ENCODE measurements at regions not wholly inside any gene's neighbourhood (a gene's known extent, or its start where the extent isn't known, plus 50 kb on each side); places are given as distances from the start of the nearest gene placed in this dataset.

DNA sequence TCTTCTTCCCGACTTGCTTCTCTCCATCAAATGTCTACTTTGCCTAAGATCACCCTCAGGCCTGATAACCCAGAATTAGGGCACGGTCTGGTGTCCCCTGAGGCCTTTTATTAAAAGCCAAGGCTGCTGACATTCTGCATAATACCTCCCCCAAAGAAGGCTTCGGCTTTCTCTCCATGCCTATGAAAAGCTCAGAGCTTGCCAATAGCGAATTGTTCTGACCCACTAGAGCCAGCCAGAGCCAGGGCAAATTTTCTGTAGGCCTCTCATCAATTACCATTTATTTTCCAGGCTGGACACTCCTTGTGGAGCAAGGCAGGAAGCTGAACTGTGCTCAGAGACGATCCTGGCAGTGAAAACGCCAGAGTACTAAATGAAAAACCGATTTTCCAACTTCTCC lies 64.3 kb upstream of the ADRB1 start (continued):
- TF ChIP-seq, protein P1, sequence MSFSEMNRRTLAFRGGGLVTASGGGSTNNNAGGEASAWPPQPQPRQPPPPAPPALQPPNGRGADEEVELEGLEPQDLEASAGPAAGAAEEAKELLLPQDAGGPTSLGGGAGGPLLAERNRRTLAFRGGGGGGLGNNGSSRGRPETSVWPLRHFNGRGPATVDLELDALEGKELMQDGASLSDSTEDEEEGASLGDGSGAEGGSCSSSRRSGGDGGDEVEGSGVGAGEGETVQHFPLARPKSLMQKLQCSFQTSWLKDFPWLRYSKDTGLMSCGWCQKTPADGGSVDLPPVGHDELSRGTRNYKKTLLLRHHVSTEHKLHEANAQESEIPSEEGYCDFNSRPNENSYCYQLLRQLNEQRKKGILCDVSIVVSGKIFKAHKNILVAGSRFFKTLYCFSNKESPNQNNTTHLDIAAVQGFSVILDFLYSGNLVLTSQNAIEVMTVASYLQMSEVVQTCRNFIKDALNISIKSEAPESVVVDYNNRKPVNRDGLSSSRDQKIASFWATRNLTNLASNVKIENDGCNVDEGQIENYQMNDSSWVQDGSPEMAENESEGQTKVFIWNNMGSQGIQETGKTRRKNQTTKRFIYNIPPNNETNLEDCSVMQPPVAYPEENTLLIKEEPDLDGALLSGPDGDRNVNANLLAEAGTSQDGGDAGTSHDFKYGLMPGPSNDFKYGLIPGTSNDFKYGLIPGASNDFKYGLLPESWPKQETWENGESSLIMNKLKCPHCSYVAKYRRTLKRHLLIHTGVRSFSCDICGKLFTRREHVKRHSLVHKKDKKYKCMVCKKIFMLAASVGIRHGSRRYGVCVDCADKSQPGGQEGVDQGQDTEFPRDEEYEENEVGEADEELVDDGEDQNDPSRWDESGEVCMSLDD (CRISPR knock-in tag; IDR thresholded peaks at IDR 0.05; ENCODE audit: borderline replicate concordance) = no peak
- TF ChIP-seq YEATS4 (CRISPR knock-in tag; IDR thresholded peaks at IDR 0.05; ENCODE audit: borderline replicate concordance) (no peak), ZNF543 (CRISPR knock-in tag; IDR thresholded peaks at IDR 0.05) (no peak), ZNF12 (CRISPR knock-in tag; IDR thresholded peaks at IDR 0.05) (no peak), ZNF772 (CRISPR knock-in tag; IDR thresholded peaks at IDR 0.05) (no peak), KAT8 (CRISPR knock-in tag; IDR thresholded peaks at IDR 0.05) (no peak), TEAD2 (CRISPR knock-in tag; IDR thresholded peaks at IDR 0.05) (no peak)

DNA sequence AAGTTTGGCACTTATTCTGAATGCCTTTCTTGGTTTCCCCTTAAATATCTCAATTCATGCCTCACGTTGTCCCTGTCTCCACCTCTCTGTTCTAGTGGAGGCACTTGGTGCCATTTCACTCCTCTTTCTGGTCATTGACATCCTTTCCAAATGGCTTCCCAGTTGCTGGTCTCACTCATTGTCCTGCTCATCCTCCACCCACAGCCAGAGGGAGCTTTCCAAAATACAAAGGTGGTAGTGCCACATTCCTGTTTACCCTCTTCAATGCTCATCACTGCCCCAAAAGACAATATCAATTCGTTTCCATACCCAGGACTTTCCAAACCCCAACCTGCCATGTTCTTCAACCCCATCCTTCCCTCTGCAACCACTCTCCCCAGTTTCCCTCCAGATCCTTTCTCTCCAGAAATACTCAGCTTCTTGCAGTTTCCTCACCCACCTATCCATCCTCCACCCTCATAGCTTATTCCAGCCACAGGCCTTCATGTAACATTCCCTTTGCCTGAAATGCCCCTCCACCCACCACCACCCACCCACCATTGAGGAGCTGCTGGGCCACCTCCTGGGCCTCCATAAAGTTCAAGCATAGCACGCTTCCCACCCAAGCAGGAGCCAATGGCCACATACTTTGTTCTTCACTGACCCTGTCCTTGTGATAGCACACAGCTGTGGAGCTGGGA lies 63.1 kb upstream of the ADRB1 start:
- POLR2A ChIA-PET = no interaction called here
- CTCF ChIA-PET (ENCODE audit: low intra/inter-chr PET ratio, low total read pairs) = no interaction called here
- TF ChIP-seq RFXAP (CRISPR knock-in tag; IDR thresholded peaks at IDR 0.05; ENCODE audit: borderline replicate concordance) = no peak
- TF ChIP-seq ZBTB20 (CRISPR knock-in tag; IDR thresholded peaks at IDR 0.05; ENCODE audit: borderline replicate concordance, low read depth) = no peak
- TF ChIP-seq BORCS8-MEF2B (CRISPR knock-in tag; IDR thresholded peaks at IDR 0.05) = no peak
- TF ChIP-seq, protein P2, sequence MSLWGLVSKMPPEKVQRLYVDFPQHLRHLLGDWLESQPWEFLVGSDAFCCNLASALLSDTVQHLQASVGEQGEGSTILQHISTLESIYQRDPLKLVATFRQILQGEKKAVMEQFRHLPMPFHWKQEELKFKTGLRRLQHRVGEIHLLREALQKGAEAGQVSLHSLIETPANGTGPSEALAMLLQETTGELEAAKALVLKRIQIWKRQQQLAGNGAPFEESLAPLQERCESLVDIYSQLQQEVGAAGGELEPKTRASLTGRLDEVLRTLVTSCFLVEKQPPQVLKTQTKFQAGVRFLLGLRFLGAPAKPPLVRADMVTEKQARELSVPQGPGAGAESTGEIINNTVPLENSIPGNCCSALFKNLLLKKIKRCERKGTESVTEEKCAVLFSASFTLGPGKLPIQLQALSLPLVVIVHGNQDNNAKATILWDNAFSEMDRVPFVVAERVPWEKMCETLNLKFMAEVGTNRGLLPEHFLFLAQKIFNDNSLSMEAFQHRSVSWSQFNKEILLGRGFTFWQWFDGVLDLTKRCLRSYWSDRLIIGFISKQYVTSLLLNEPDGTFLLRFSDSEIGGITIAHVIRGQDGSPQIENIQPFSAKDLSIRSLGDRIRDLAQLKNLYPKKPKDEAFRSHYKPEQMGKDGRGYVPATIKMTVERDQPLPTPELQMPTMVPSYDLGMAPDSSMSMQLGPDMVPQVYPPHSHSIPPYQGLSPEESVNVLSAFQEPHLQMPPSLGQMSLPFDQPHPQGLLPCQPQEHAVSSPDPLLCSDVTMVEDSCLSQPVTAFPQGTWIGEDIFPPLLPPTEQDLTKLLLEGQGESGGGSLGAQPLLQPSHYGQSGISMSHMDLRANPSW (CRISPR knock-in tag; IDR thresholded peaks at IDR 0.05; ENCODE audit: borderline replicate concordance) = no peak
- no peak for TF ChIP-seq RAD51 (IDR thresholded peaks at IDR 0.05; ENCODE audit: borderline replicate concordance)
- TF ChIP-seq, protein P3, sequence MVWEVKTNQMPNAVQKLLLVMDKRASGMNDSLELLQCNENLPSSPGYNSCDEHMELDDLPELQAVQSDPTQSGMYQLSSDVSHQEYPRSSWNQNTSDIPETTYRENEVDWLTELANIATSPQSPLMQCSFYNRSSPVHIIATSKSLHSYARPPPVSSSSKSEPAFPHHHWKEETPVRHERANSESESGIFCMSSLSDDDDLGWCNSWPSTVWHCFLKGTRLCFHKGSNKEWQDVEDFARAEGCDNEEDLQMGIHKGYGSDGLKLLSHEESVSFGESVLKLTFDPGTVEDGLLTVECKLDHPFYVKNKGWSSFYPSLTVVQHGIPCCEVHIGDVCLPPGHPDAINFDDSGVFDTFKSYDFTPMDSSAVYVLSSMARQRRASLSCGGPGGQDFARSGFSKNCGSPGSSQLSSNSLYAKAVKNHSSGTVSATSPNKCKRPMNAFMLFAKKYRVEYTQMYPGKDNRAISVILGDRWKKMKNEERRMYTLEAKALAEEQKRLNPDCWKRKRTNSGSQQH (CRISPR knock-in tag; IDR thresholded peaks at IDR 0.05; ENCODE audit: low read depth) = no peak
- no peak for TF ChIP-seq RNF2 (conservative IDR thresholded peaks at IDR 0.05; ENCODE audit: low read depth)
- no peak for TF ChIP-seq ZNF138 (CRISPR knock-in tag; IDR thresholded peaks at IDR 0.05; ENCODE audit: low read depth)
- no peak for TF ChIP-seq PHF5A (CRISPR knock-in tag; IDR thresholded peaks at IDR 0.05; ENCODE audit: low read depth, unreplicated experiment)
- no peak for TF ChIP-seq ZNF577 (CRISPR knock-in tag; IDR thresholded peaks at IDR 0.05; ENCODE audit: borderline replicate concordance, low read depth)
- TF ChIP-seq PCBP1 (IDR thresholded peaks at IDR 0.05; ENCODE audit: borderline replicate concordance, low read depth, low read length) = no peak

More for the DNA sequence above, 63.1 kb upstream of the ADRB1 start:
- no peak for FAIRE-seq
- Histone ChIP-seq H3K4me3 (replicated peaks in 1 of 3; ENCODE audit: insufficient read depth in 1 of 3, low read depth in 2 of 3, low read length in 3 of 3) (no peak overlapping the region), H2AFZ (ENCODE audit: low read length) (no peak overlapping the region), H3K79me2 (ENCODE audit: insufficient read depth, low read length) (no peaks in the 10 kb centered on the region), H3K9ac (ENCODE audit: insufficient read depth, low read depth, low read length) (no peak overlapping the region), H3K4me2 (ENCODE audit: low read depth, low read length) (no peak overlapping the region), H3K4me1 (ENCODE audit: insufficient read depth, low read length) (no peaks in the 10 kb centered on the region), H3K27ac (ENCODE audit: extremely low read length, insufficient read depth, low read length) (no peak overlapping the region), H3K36me3 (replicated peaks in 1 of 2; ENCODE audit: control insufficient read depth in 1 of 2, insufficient read depth in 2 of 2, low read length in 2 of 2) (no peaks in the 10 kb centered on the region), H3K9me3 (ENCODE audit: low read length) (no peaks in the 10 kb centered on the region), H4K20me1 (ENCODE audit: insufficient read depth, low read length) (no peaks in the 10 kb centered on the region), H3K27me3 (ENCODE audit: control insufficient read depth in 1 of 2, insufficient read depth in 2 of 2, low read length in 2 of 2) (peaks cover 0 to 19% of the 10 kb centered on the region in 2 experiments; a peak in 3 of 5 replicates)
- no peak for DNase-seq (ENCODE audit: low spot score)
- no TSS peak for BruUV-seq (replicated peaks)
- ATAC-seq = no peak
- in situ Hi-C loops (cut with HindIII; ENCODE audit: extremely low pct_ligation_motif_present, low pct_unique_long_range_greater_than_20kb) = no loop called here
- intact Hi-C loops (cut with micrococcal nuclease; ENCODE audit: unreplicated experiment) = no loop called here
- WGBS (ENCODE audit: low lambda C conversion rate) = 9% methylated on average over 3 of the region's 3 CpGs
